Suprapubic skin (tissue), 4 donors: ENCODE measurements at regions not wholly inside any gene's neighbourhood (a gene's known extent, or its start where the extent isn't known, plus 50 kb on each side); places are given as distances from the start of the nearest gene placed in this dataset.

Experiments
- POLR2A ChIP-seq, 2 donors: fragments of 450-650 bp; IDR thresholded peaks; one replicate each; pipeline ENCODE4 v1.6.1; 2017; ENCODE audit warnings: antibody characterized with exemption in 2 of 2, mild to moderate bottlenecking in 2 of 2, moderate library complexity in 2 of 2
- POLR2AphosphoS5 ChIP-seq, 3 donors: sonication (generic); formaldehyde crosslinking; IDR thresholded peaks; one replicate each; pipeline ENCODE4 v1.6.1; 2017; ENCODE audit warnings: antibody characterized with exemption in 3 of 3

GRCh38 chr2:40741532-40741931, 289.6 kb upstream of the SLC8A1 start:
- TF ChIP-seq POLR2A (IDR thresholded peaks at IDR 0.05) (no peak), POLR2AphosphoS5 (IDR thresholded peaks at IDR 0.05) (no peak)
